ENCODE measurements at regions not wholly inside any gene's neighbourhood (a gene's known extent, or its start where the extent isn't known, plus 50 kb on each side); places are given as distances from the start of the nearest gene placed in this dataset.

GRCh38 chr2:150007815-150008430 lies 420.3 kb upstream of the MMADHC start:
- no peak for TF ChIP-seq CTCF (IDR thresholded peaks at IDR 0.05)
- TF ChIP-seq POLR2A (IDR thresholded peaks at IDR 0.05): no peak
